GM18519 (cell line): ENCODE measurements at regions not wholly inside any gene's neighbourhood (a gene's known extent, or its start where the extent isn't known, plus 50 kb on each side); places are given as distances from the start of the nearest gene placed in this dataset.
"Not testable (repeated sequence)": the region's sequence is repeated elsewhere in the genome, so short reads cannot be mapped to it uniquely, and the experiment has no call there.

ENCODE experiments used
- ATAC-seq: cut with Tn5 transposase; IDR thresholded peaks from one replicate; pipeline ENCODE4 v1.9.1; 2021; ENCODE audit warnings: mild to moderate bottlenecking, moderate library complexity; ENCODE audit not compliant: unreplicated experiment, low FRiP score

- ATAC-seq: not testable (repeated sequence)
These were observed 111.6 kb downstream of the PPIAL4A start for GRCh38 chr1:121001090-121001726.

GRCh38 chr1:121003230-121003629 lies 113.7 kb downstream of the PPIAL4A start:
- ATAC-seq: not testable (repeated sequence)

- not testable (repeated sequence) for ATAC-seq
These were observed 117.3 kb downstream of the PPIAL4A start for GRCh38 chr1:121006826-121007225.

- not testable (repeated sequence) for ATAC-seq
These were observed 118.2 kb downstream of the PPIAL4A start for GRCh38 chr1:121007755-121008154.

GRCh38 chr1:121008512-121009215 lies 119.1 kb downstream of the PPIAL4A start:
- not testable (repeated sequence) for ATAC-seq

GRCh38 chr1:121009216-121010057 lies 119.9 kb downstream of the PPIAL4A start:
- ATAC-seq: not testable (repeated sequence)

- ATAC-seq: not testable (repeated sequence)
These were observed 120.6 kb downstream of the PPIAL4A start for GRCh38 chr1:121010141-121010540.

GRCh38 chr1:121013181-121013580 lies 123.6 kb downstream of the PPIAL4A start:
- ATAC-seq: not testable (repeated sequence)

- ATAC-seq: peak; percentile 57
These were observed 126.8 kb downstream of the PPIAL4A start for GRCh38 chr1:121016182-121017028.

- not testable (repeated sequence) for ATAC-seq
These were observed 130.3 kb downstream of the PPIAL4A start for GRCh38 chr1:121019715-121020349.

GRCh38 chr1:121020350-121021236 lies 131.0 kb downstream of the PPIAL4A start:
- not testable (repeated sequence) for ATAC-seq

- ATAC-seq: not testable (repeated sequence)
These were observed 132.1 kb downstream of the PPIAL4A start for GRCh38 chr1:121021716-121022115.

GRCh38 chr1:121032878-121033494 lies 143.4 kb downstream of the PPIAL4A start:
- not testable (repeated sequence) for ATAC-seq

GRCh38 chr1:121036792-121037191 lies 147.2 kb downstream of the PPIAL4A start:
- not testable (repeated sequence) for ATAC-seq

- not testable (repeated sequence) for ATAC-seq
These were observed 143.2 kb downstream of the FAM72B start for GRCh38 chr1:121040974-121041373.

GRCh38 chr1:121041497-121041896 lies 142.6 kb downstream of the FAM72B start:
- ATAC-seq: not testable (repeated sequence)

- ATAC-seq: not testable (repeated sequence)
These were observed 141.3 kb downstream of the FAM72B start for GRCh38 chr1:121042882-121043281.

GRCh38 chr1:121048293-121048752 lies 135.8 kb downstream of the FAM72B start:
- not testable (repeated sequence) for ATAC-seq
